NCI-H1694 treated with DMSO at 0.1 percent for 48 hours (cell line): ENCODE measurements at regions not wholly inside any gene's neighbourhood (a gene's known extent, or its start where the extent isn't known, plus 50 kb on each side); places are given as distances from the start of the nearest gene placed in this dataset.
A peak's percentile ranks its signal among the peaks of the same experiment; 100 is the strongest.

Experiments used
- DNase-seq: peaks from one replicate; lab custom pipeline; 2025; lab: John Stamatoyannopoulos, UW

DNA sequence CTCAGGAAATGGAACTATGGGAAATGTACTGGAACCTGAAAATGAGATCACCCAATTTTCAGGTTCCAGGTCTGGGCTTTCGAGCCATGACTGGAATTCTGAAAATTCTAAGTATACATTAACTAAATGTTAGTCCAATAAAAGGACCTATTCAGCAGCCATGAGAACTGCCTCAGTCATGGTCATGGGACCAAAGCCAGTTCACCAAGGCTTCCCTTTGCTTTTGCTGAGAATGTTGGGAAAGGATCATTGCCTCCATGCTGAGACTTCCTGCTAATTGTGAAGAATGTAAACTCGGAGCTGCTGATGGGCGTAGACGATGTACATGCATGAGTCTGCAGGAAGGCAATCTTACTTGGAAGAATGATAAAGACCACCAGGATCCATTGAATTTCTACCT lies 624.4 kb upstream of the SOX11 start:
- no peak for DNase-seq

DNA sequence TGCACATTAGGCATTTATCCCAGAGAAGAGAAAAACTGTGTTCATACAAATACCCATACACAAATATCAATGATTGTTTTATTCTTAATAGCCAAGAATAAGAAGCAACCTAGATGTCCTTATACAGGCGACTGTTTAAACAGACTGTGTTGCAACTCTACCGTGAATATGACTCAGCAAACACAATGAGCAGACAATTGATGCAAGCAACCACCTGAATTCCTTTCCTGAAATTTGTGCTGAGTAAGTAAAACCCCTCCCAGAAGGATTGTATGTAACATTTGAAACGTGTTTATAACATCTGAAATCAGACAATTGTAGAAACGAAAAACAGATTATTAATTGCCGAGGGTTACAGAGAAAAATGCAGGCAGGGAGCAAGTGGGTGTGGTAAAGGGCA lies 621.9 kb upstream of the SOX11 start:
- no peak for DNase-seq

DNA sequence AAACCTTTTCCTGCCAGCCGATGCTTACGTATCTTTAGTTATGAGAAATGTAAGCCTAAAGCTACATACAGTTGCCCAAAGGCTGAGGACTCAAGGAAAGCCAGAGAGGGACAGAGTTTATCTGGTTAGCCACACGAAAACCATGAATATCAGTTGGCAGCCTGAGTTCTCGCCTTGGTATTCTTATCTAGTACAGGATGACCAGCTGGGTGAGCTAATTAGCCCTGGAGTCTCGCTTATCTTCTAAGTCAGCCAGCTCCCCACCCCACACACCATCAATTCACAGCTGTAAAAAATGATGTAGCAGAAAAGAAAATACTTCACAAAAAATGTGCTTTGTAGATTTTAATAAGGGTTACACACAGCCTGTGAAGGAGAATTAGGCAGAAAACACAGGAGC lies 617.5 kb upstream of the SOX11 start:
- DNase-seq = no peak

DNA sequence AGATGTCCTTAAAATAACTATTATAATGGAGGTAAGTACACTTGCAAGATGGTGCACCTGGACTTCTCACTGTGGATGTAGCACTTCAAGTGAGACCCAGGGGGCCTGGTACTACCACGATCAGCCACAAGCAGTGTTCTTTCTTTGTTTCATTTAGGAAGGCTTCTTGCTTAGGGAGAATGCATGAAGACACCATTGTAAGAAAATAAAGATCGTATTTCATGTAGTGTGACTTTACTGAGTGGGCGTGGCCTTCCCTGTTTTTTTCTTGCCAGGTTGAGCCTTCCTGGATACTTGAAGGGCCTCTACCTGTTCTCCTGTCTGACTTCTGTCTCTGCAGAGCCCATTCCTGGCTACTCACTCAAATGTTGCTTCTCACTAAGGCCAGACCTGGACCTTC lies 615.6 kb upstream of the SOX11 start:
- DNase-seq = no peak

DNA sequence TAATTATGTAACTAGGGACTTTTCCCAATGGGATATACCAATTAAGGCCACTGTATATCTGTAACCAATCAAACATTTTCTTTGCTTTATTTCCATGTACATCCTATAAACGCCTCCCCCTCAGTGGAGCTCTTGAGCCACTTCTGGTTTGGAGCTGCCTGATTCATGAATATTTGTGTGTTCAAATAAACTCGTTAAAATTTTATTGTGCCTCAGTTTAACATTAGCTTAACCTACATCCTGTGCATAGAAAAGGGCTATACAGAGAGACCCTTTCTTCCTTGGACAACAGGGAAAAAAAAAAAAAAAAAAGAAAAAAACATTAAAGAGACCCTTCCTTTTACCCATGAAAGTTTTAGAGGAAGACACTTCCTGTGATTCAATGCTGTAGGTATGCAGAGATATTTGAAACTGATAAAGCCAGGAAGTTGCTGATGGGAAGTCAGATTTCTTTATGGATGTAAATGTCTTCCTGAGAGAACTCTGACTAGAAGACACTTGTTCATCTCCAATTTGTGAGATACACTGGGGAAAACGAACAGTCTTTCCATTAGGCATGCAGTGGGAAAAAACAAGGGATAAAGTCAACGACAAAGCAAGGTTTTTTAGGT lies 614.6 kb upstream of the SOX11 start:
- DNase-seq = peak; percentile 40

DNA sequence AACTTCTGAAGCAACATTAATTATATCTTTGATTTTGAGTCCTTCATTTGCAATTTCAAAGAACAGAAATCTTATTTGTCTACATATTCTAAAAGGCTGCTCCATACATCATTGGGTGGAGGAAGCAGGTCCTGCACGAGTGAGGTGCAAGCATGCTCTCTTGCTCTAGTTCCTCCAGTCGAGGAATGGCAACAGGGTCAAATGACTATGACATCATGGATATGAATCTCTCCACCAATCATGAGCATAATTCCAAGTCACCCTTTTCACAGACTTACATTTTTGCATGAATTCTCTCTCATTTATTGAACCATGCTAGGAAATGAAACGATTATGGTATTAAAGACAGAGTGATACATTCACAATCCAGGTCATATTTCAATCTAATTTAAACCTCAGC lies 608.8 kb upstream of the SOX11 start:
- DNase-seq = no peak

DNA sequence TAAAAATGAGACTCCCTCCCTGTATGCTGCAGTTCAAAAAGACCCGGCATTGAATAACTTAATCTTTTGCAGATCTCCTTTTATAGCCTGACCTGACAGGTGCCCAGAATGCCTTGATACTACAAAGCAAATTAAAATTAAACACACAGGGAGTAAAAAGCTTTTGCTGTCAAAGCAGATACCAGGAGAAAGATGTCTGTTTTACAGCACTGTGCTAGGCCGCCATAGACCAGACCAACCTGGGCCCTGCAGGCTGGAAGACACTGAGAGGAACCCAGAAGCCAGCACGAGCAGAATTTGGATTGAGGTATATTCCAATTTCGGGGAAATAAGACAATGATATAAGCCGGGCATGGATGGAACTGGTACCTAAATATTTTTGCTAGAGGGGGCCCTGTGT lies 602.8 kb upstream of the SOX11 start:
- no peak for DNase-seq

DNA sequence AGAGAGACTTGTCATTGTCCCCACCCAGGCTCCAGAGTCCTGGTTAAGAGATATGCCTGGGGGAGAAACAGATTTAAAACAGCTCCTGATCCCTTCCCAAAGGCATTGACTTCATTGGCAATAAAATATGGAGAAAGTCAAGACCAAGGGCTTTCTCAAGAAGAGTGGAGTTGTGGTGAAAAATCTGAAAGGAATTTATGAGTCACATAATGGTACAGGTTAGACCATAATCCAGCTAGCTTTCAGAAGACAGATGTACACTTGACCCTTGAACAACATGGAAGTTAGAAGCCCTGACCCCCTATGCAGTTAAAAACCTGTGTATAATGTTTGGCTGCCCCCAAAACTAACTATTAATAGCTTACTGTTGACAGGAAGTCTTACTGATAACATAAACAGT lies 599.1 kb upstream of the SOX11 start:
- DNase-seq = no peak

DNA sequence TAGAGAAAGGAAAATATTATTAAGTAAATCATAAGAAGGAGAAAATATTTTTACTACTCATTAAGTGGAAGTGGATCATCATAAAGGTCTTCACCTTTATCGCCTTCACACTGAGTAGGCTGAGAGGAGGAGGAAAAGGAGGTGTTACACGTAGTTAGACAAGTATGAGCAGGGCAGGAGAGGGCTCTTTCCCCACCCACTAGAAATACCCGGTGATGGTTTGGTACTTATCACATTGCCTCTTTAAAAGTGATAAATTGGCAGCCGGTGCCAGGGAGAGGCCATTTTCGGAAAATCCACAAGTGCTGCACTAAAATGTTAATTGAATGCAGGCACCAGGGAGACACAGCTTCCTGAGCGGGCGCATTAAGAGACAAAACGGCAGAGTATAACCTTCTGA lies 598.7 kb upstream of the SOX11 start:
- DNase-seq = no peak

DNA sequence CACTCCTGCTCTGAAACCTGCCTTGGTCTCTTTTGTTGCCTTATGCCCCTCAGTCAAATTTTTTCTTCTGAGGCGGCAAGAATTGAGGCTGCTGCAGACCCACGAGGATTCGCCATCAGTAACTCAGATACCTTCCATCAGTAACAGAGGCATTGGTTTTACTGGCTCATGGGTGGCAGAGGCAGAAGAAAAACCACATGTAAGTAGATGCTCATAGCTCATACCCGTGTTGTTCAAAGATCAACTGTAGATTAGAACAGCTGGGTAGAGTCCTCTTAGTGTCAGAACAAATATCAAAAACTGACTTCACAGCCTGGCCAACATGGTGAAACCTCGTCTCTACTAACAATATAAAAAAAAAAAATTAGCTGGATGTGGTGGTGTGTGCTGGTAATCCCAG lies 598.0 kb upstream of the SOX11 start:
- DNase-seq = no peak

DNA sequence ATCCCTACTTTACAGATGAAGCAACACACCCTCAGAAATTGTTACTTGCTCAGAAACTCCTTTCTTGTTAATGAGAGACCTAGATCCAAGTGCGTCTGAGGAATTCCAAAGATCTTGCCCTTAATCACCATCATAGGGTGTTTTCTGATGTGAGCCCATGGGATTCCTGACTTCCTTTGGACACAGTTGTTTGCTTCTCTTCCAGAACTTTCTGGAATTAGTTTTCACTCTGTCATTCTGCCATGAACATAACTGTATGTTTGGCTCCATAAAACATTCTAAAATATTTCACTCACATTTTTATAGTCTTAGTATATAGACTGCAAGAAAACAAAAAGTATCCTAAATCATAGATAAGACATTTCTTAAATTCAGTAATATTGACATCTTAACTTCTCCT lies 593.9 kb upstream of the SOX11 start:
- DNase-seq = no peak

DNA sequence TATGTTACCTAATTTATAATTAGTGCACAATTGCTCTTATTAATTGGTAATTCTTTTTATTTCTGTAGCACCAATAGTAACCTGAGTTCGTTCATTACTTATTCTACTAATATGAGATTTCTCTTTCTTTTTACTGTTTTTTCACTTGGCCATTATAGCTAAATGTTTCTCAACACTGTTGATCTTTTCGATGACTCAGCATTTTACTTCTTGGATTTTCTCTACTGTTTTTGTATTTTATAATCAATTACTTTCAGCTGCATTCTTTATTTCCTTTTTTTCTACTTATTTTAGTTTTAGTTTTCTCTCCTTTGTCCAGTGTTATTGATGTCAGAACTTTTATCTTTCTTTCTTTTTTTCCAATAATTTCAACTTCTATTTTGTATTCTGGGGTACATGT lies 589.4 kb upstream of the SOX11 start:
- no peak for DNase-seq

DNA sequence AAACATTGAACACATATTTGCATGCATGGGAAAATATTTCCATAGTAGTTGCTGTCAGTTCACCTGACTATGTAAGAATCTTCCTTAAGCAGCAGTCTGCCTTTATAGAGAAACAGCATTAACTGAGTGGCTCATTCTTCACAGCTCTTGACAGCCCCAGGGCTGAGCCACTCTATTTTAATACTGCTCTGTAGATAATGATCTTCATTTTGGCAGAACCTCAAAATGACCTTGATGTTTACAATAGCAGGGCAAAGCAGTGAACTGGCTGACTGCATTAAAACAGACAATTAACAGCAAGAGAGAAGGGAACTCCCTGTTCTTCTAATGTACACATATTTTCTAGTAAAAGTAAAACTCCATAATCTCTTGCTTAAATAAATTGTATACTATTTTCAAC lies 580.6 kb upstream of the SOX11 start:
- peak; percentile 19 for DNase-seq

DNA sequence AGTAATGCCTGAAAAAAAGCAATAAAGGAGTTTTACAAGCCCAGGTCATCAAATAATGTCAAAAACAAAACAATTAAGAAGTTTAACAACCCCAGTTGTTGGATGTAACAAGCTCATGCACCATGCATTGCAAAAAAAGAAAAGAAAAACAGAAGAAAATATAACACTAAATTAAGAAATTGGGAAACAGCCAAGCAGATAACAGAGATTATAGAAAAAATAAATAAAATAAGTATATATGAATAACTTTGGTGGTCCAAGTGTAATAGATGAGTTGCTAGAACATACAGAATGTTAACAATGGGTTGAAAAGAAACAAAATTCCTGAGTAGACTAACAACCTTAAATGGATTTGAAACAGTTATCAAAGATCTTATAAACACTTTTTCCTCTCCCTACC lies 573.1 kb upstream of the SOX11 start:
- DNase-seq = no peak

DNA sequence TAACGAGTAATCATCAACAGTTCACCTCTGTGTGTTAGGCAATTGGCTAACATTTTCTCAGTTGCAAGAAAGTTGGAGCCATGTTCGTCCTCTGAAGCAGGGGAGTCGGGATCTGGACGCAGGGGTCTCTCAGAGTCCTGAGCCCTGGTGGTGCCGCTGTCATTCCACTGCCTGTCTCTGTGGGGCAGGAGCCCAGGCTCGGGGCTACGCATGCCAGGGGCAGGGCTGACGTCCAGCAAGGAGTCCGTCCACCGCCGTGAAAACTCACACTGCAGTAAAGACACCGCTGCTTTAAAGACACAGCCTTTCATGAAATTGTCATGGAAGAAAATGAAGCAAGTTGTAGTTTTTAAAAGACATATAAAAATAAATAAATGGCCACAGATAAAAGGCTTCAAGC lies 571.1 kb upstream of the SOX11 start:
- DNase-seq = no peak

DNA sequence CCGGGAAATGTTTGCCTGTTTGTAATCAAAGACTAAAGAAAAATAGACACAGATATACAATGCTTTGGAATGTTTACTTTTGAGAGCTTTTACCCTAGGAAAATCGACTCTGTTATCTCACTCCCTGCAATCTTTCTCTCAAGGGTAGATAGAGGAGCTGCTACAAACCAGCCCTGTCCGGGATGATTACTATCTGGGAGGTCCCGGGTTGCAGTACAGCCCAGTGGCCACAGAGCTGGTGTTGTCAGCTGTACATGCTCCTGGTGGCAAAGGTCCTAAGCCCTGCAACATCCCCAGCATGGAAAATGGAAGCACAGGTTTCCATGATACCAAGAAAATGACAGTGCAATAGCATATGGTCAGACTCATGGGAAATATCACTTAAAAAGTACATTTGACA lies 570.5 kb upstream of the SOX11 start:
- DNase-seq = no peak

DNA sequence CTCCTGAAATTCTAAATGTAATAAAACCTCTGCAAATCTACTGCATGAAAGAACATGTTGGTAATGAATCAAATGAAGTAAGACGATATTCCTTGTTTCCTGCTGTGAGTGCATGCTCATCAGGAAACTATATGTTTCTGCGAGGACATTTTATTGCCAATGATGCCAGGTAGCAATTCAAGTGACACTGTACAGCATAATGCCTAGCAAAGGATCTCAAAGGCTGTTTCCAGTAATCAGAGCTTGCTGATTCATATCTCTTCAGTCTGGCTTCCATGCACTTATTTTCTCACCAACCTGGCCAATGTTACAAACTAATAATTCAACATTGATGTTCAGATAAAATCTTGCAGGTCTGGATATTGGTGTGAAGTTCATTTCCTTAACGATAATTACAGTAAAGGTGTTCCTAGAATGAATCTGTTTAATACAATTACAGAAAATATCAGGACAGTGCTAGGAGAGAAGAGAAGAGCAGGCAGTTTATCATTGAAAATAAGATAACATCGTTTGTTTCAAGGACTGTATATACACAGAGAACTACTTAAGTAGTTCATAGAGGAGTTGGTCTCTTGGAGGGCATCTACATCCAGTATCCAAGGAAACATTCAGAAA lies 568.5 kb upstream of the SOX11 start:
- no peak for DNase-seq

DNA sequence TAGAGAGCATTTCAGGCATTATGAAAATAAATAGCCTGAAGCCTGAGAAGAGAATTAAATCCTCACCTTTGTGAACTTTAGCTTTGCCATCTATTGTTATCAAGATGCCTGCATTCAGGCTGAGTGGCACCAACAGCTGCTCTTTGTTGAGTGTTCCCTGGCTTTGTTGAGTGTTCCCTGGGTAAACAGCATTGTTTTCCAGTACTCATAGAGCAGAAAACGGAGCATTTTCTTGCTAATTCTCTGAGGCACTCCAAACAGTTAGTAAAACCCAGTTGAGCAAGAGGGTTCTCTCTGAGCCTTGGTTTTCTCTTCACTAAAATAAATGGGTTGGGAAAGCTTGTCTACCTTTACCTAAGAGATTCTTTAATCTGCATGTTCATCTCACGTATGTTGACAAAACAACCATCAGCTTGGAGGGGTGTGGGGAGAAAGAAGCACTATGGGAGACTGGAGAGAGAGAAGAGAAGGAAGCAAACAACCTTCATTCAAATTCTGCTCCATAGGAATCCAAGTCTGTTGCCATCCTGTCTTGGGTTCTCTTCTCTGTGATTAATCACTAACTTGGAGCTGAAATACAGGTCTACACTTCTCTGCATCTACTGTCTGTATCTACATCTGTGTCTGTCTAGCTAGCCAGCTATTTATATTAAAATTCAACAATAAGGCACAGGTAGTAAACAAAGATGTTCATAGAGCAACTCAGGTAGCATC lies 567.0 kb upstream of the SOX11 start:
- DNase-seq = no peak

DNA sequence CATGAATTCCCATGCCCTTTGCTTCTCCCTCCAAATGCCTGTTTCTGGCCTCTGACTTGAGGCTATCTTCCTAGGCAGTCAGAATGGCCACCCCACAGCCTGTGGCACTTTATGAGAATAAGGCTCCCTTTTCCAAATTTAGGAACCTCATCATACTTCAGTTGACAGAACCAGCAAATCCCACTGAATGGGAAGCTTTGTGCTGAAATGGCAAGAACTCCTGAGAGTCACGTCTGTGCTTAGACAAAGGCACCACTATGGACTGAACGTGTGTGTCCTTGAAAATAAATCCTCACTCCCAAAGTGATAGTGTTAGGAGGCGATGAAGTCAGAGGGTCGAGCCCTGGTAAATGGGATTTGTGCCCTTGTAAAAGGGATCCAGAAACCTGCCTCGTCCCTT lies 559.9 kb upstream of the SOX11 start:
- DNase-seq = no peak

DNA sequence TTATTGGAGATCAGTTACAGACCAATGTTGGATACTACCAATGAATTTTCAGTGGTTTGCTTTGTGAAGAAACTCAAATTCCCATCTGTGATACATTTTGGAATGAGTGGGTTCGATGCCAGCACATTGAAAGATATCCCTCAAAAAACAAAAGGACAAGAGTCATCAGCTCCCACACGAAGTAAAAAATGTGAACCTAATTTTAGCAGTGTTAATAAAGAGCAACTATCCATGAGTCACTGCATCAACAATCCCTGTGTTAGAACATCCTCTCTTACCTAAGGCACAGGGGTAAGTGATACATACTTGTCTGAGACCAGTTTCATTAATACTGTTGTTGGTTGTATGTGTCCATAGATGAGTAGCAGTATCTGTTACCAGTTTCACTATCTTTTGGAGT lies 551.8 kb upstream of the SOX11 start:
- no peak for DNase-seq

DNA sequence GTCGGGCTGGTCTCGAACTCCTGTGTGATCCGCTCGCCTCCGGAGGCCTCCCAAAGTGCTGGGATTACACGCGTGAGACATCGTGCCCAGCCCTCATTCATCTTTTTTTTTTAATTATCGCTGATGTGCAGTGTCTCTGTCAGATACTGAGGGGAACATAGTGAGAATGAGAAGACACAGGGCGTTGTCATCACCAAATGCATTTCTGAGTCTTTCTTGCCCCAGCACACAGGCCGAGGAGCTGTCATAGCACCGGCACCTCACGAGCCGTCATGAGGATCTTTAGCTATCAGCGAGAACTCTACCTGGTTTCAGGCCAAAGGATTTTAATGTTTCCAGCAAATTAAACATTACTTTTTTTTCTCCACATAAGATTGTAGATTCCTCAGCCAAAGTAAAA lies 548.0 kb upstream of the SOX11 start:
- no peak for DNase-seq

DNA sequence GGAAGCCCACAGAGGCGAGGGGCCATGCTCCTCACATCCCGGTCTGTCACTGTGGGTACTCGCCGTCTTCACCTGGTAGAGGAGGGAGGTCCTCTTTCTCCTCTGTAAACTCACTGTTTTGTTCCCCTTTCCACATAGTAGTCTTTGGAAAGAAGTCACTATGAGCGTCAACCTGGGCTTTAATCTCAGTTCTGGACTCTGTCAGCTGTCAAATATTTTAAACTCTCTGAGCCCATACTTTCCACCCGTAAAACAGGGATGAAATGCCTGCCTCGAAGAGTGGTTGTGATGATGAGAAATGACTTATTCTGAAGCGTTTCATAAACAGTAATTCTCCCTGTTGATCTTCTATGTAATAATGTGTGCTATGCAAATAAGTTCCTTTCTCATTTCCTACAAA lies 547.1 kb upstream of the SOX11 start:
- DNase-seq = no peak

DNA sequence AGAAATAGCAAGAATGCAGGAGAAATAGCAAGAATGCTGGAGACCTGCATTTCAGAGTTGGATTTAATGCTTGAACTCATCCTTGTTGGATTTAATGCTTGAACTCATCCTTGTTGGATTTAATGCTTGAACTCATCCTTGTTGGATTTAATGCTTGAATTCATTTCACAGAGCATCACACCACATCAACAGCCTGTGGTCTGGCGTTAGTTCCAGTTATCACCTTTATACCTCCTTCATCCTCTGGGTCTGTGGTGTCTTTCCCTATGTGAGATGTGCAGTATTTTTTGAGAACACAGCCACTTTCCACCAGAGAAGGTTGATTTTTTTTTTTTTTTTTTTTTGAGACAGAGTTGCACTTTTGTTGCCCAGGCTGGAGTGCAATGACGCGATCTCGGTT lies 546.4 kb upstream of the SOX11 start:
- no peak for DNase-seq
